DMS79 (cell line): ENCODE measurements at regions not wholly inside any gene's neighbourhood (a gene's known extent, or its start where the extent isn't known, plus 50 kb on each side); places are given as distances from the start of the nearest gene placed in this dataset.

Source experiments
- DNase-seq: peaks from one replicate; lab custom pipeline; 2025; lab: John Stamatoyannopoulos, UW

DNA sequence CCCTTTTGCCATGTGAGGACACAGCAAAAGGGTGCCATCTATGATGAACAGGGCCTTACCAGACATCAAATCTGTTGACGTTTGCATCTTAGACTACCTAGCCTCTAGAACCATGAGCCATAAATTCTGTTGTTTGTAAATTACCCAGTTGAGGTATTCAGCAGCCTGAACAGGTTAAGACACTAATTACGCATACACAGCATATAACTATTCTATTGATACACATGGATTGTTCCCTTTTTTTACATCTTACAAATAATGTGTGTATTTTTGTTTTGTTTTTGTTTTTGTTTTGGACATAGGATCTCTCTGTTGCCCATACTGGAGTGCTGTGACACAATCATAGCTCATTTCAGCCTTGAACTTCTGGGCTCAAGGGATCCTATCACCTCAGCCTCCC, 255.5 kb downstream of the OPA1 start:
- no peak for DNase-seq

DNA sequence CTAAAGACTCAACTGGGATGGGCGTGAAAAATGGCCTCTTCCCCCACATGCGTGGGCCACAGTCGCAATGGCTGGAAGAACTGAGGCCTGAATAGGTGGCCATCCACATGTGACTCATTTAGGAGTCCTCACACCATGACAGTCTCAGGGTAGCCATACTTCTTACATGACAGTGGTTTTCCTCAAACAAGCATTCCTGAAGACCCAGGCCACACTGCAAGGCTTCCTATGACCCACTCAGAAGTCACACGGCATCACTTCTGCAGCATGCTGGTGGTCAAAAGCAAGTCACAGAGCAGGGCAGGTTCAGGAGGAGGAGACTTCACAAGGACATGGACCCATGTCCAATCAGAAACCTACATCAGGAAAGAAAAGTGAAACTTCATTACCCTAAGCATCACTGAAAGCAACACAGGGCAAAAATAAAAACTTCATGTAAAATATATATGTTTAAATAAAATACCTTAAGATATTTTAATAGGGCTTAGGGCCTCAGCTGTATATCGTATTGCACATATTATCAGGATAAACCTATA, 257.1 kb downstream of the OPA1 start:
- DNase-seq, result no peak

DNA sequence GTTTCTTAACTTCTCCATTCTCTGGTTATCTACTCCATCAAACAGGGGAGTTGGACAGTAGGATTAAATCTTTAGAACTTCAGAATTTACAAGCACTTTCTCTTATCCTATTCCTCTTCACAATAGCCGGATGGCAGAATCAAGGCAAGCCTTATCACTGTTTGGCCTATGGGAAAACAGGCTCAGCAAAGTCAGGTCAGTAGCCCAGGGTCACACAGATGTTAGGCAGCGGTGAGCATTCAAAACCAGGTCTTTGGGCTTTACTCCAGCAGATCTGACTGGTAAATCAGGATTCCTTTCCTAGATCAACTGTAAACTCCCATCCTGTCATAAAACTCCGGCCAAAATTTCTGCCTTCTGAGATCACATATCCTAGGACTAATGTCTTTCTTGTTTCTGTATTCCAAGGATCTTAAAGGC, 258.4 kb downstream of the OPA1 start:
- DNase-seq, result no peak

DNA sequence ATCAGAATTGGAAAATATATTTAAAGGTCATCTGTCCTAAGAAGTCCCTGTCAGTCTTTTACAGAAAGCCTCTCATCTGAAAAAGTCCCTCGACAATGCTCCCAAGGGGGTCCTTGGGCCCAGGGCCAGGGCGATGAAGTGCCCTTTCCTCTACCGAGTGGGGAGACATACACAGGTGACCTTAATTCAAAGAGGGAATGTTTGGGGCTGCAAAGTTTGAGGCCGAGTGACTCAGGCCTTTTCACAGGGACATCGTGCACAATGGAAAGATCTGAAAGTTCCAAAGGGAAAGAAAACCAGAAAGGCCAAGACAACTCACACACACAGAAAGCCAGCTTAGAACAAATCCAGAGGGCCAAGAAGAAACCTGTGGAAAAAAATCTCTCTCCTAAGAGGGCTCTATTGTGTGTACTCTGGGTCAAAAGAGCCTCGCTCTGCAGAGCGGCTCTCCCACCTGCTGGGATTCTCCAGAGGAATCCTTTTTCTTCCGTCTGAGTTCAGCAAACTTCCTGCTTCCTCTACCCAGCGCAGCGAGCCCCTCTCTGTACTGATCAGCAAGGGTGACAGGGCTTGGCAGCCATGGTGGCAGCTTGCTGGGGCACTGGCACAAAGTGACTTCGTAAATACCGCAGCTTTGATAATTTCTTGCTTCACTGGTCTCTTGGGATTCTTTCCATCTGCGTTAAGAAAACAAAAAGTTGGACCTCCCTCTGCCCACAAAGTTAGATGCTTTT, 259.1 kb downstream of the OPA1 start:
- DNase-seq, result peak; percentile 56

DNA sequence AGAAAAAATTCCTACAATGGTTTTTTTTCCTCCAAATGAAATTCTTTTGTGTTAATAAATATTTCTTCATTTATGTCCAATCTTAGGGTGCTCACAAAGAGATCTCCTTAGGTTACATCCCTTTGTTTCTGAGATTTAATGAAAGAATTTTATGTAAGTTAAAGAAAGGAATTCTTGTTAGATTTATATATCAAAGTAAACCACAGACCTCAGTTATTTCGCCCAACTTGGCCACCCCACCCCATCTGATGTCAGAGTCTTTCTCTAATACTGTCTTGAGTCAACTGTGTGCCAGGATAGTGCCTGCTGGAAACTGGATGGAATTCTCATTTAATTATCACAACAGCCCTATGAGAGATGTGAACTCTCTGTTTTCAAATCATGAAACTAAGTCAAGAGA, 259.9 kb downstream of the OPA1 start:
- DNase-seq, result no peak

DNA sequence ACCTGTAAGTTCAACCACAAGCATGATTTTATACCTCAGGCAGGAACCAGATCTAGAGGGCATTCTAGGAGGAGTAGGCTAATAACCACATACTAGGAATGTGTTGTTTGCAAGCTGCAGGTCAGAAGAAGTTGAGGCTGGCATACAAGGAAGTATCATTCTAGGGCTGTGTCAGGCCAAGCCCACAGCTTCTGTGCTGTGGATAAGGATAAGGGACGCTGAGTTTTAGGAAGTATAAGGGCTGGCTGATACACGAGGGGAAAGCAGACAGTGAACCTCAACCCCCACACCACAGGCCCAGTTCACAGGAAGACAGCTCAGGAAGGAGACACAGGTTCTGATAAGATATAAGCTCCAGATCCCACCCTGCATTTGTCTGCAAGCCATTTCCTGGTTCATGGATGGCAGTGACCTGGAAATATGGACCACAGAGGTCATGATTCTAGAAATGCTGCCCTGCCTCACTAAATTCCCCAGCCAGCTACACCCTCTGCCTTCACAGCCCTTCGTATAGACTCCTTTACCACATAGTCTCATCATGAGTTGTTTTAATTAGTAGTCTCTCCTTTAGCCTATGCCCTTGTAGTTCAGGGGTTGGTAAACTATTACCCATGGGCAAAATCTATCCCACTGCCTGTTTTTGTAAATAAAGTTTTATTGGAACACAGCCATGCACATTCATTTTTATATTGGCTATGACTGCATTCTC, 260.7 kb downstream of the OPA1 start:
- no peak for DNase-seq

DNA sequence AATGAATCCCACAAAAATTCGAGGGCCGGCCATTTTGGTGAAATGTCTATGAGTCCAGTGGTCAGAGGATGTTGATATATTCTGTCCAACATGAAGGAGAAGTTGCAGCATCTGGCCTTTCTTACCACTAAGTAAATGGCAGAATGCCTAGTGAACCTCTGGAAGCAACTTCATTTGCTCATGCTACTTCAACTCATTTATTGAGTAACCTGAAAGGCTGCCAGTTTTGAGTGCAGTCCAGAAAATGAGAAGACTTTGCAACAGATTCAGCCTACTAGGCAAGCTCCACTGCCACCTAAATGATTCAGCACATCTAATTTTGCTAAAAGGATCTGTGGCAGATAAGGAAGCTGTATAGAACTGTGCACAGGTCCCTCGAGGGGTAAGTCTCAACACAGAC, 265.0 kb downstream of the OPA1 start:
- peak; percentile 42 for DNase-seq

DNA sequence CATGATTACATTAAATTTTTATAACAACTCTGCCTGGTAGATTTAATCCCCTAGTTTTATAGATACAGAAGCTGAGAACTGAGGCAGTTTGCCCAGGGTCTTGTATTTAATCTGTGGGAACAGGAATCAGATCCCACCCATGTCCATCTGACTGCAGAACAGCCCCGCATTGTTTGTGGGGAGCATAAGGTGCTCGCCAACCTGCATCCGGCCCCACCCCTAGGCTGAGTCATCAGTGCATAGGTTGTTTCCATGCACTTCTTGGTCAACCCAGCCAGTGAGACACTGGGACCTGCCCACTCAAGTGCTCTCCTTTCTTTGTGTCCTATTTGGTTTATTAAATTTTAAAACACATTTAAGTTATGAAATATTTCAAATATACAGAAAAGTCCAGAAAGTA, 266.2 kb downstream of the OPA1 start:
- DNase-seq, result no peak

DNA sequence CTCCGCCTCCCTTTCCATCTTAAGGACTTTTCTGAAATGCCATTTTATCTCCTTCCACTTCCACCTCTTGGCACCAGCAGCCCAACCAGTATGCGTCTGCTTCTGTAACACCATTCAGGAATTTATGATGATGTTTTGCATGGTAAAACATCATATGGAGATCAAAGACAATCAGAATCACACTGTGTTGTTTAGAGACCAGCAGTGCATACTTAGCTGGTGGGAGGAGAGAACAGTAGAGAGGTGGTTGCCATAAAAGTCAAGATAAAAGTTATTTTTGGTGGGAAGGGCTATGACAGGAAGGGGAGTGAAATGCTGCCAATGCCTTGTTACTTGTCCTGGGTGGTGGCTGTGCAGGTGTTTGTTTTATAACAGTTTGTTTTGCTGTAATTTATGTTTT, 268.0 kb downstream of the OPA1 start:
- DNase-seq, result no peak

DNA sequence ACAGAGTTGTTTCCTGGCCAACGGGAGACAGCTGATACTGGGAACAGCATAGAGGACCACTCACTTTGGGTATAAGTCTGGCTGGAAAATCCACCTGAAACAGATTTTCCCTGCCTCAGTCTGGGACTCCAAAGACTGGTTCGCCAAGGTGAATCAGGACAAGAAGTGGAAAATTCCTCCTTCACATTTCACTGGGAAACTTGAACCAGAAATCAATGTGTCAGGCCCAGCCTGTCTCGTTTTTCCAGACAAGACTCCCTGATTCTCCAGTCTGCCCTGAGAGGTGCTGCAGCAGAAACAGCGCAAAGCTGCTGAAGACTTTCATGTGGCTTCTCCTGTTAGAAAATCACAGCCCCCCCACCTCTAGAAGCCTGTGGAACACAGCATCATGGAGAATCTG, 269.8 kb downstream of the OPA1 start:
- no peak for DNase-seq

DNA sequence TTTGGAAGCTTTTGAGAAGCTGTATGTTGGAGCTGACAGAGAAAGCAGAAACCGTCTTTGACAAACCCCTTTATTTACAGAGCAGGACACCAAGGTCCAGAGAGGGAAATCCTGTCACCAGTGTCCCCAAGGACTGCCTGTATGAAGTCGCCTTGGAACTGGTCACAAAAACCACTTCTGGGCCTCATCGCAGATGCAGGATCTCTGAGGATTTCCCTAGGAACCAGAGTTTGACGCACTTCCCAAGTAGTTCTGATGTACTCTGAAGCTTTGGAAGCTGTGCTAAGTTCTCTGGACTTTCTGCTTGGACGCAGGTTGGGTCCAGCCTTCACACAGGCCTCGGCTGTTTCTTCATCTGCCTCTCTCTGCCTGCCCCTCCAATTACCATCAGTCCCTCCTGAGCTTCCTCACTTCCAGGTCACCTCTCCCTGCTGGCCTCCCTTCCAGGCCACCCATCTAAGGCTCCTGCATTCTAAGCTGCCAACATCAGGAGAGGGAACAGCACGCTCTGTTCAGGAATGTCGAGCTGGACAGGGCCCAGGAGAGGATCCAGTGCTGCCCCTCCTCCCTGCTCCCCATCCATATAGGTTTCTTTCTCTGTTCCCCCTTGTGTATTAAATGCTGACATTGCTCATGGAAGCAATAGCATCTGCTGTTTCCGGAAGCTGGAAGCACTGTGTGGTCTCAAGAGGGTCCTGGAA, 270.8 kb downstream of the OPA1 start:
- DNase-seq, result no peak

DNA sequence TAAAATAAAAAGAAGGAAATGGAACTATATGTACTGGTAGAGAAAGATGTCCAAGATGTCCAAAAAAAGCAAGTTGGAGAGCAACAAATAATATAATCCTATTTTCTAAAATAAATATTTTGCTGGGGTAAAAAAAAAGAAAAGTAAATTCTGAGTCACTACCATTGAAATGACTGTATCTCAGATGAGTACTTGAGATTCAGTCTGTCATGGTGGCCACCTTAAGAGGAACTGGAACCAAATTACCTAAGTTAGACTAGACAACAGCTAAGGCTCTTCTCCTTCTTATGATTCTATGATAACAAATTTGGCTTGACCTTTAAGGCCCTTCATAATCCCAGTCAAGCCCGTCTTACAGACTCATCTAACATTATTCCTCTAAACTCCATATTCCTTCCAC, 270.6 kb upstream of the HES1 start:
- no peak for DNase-seq

DNA sequence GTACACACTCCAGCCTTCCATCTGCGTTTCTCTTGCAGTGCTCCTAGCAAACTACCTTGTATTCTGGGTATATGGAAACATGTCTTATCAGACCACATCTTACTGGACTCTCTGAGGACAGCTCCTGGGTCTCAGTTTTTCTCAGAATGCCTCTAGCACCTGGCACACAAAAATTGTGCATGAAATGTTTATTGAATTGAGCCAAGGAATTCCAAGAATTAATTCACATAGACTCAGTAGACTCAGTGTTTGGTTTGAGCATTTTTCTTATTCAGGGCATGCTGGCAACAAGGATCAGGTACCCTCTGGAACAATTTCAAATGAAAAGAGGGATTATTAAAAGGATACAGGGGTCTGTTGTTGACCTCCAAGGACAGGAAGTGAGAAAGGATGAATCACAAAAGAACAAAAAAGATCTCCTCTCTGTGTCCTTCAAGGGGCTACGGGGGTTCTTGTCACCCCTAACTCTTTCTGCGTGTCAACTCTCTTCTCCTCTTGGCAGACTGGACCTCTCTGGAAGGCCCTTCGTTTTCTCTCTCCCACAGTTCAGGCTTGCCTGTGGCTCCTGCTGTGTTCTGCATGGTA, 270.0 kb upstream of the HES1 start:
- DNase-seq, result no peak

DNA sequence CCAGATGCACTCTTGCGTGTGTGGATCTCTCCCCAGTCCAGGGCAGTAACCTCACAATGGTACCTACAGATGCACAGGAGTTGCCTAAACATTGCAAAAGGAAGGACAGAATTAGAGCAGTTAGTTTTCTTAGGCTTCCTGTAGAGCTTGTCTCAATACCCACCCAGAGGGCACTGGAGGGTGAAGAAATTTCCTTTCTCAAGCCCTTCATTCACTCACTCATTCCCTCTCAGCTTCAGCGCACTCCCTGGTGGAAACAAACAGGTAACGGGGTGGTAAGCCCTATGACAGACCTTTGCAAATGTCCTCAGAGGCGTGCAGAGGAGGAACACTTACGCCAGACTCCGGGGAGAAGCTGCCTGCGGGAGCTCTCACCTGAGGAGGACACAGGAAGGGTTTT, 267.4 kb upstream of the HES1 start:
- no peak for DNase-seq

DNA sequence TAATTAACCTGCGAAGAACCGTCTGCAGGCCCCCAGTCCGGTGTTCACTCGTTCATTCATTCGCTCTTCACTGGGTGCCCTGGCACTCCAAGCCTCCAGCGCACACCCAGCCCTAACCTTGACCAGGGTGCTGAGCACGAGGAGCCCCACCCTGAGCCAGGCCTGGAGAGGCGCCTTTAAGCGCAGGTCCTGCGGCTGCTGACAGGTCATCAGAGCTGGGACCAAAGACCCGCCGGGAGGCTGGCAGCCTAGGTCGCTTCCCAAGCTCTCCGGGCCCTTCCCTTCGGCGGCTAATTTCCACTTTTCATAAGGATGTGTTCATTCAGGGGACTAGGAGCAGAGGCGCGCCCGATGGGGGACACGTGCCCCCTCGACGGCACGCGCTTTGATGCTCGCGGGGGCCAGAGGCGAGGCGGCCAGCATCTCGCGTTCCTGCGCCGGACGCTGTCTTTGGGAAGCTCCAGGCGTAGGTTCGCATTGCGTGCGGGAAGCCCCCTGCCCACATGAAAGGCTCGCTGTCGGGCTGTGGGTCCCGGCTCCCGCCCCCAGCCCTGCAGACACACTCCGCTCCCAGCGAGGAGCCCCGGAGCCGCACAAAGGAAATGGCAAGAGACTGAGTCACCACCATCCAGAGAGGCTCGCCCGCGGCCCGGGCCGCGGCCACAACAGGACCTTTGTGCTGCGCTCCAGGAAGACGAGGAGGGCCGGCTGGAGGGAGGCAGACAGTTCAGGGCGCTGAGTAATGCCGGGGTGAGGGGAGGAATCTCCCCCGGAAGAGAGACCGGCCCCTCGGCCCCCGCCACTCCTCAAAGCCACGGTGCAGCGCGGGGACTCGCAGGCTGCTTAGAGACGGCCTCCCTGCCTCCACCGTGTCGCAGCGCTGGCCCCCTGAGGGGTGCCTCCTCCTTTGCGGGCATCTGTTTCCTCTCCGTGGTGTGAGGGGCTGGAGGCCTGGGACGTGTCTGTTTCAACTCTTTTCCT, 266.4 kb upstream of the HES1 start:
- DNase-seq, result no peak

DNA sequence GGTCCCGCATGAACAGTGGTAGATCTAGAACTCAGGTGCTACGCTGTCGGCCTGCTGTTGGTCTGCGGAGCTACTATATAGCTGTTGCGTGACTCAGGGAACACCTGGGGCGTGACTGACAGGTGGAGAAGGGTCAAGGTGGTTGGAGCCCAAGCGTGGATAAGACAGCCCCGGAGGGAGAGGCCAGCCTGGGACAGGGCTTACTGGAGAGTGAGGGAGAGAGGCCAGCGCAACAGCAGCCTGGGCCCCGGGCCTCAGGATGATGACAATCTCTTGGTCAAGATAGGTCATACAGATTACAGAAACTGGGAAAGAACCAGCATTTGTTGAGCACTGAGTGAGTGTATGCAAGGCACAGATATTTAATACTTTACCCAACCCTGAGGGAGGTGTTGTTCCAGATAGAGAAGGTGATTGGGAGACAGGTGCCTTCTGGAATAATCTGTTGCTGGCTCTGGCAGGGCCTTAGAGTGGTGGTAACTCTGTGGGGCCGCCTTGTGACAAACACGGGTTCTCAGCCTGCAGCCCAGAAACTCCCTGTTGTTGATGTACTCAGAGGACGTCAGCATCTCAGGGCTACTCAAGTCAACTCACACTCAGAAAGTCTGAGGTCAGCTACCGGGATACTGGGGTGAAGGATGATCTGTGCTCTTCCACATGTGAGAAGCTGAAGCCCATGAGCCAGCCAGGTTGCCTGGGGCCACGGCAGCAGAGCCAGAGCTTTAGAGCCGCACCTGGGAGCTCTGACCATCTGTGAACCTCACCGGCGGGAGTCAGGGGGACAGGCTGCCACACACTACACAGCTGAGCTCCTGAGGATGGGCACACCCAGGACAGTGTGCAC, 265.4 kb upstream of the HES1 start:
- no peak for DNase-seq

DNA sequence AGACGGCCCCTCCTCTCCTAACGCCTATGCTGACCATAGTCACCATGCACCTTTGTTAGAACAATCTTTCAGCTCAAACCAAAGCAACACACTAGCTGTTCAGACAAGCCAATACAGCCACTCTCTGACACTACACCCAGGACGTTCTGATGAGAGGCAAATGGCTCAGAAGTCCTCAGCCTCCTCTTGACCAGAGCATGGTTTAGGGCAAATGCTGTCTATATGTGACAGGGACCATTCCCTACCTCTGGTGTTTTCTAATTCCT, 264.8 kb upstream of the HES1 start:
- no peak for DNase-seq

DNA sequence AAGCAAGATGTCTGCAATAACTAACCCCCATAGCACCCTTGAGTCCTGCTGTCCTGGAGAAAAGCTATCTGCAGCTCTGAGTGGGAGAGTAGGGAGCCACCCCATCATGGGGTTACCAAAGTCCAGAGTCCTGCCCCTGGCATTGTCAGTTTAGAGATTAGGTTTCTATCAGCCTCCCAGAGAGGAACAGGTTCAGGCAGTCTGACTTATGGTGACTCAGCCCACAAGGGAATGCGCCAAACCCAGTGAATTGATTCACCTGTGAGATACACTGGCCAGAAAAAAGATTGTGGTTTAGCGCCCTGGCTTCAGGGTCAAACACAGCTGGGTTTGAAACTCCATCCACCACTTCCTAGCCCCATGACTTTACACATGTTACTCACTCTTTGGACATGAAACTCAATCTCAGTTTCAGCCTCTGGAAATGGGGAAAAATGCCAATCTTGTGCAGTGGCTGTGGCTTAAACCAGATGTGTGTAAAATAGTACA, 263.6 kb upstream of the HES1 start:
- DNase-seq, result no peak

DNA sequence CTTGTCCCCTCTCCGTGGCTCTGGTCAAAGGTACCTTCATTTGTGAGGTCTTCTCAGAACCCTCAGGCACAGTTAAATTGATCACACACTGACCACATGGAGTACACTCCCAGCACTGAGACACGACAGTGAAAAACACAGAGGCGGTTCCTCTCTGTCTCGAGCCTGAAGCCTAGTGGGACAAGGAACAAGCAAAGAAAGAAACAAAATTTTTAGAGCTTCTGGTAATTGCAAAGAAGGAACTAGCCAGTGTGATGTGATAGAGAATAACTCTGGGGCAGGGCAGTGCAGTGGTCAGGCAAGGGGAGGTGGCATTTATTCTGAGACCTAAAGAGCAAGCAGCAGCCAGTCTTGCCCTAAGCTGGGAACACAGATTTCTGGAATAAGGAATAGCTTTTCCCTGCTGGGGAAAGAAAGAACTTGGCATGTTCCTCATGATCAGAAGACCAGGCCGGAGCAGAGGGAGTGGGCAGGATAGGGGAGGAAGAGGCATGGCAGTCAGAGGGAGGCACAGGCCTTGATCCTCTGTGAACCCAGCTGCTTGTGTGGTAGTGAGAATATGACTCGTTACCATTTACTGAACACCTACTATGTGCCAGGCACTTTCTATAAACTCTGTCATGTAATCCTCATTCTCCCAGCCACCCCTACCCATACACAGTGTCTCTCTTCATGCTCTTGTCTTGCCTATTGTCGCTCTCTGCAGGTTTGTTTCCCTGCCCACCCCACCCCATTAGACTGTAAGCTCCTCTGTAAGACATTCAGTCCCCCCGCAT, 262.3 kb upstream of the HES1 start:
- DNase-seq, result no peak

DNA sequence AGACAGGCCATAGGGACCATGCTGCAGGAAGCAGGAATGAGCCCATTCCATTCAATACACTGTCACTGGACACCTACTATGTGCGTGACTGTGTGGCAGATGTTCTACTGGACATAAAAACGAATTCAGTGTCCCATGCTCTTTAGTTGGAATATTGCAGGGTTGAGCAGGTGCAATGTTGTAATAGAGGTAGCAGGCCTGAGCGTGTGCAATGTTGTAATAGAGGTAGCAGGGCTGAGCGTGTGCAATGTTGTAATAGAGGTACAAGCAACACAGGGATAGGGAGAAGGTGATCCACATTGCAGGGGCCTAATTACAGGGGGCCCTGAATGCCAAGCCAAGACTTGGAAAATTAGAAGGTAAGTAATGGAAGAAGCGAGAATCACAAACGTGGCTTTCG, 261.4 kb upstream of the HES1 start:
- DNase-seq, result no peak
